GM23338 (cell line): ENCODE measurements at regions not wholly inside any gene's neighbourhood (a gene's known extent, or its start where the extent isn't known, plus 50 kb on each side); places are given as distances from the start of the nearest gene placed in this dataset.

Experiments
- ATAC-seq: fragments of 200-7000 bp; cut with Tn5 transposase; 3 replicates; pipeline ENCODE4 v1.9.1; 2020
- DNase-seq: peaks from one replicate; pipeline ENCODE4 v3.0.0-alpha.2; 2015; ENCODE audit warnings: low spot score
- H2AFZ ChIP-seq: fragments of 200-600 bp; sonication (generic); 2 replicates; pipeline ENCODE4 v1.8.0; 2016; ENCODE audit warnings: antibody characterized with exemption, mild to moderate bottlenecking, moderate library complexity
- H3F3A ChIP-seq: fragments of 200-600 bp; sonication (generic); replicated peaks from 2 replicates; pipeline ENCODE4 v1.8.0; 2017; ENCODE audit warnings: antibody characterized with exemption, mixed run types, low read depth
- H3K27ac ChIP-seq: fragments of 200-600 bp; sonication (generic); 2 replicates; pipeline ENCODE4 v1.6.1; 2016; ENCODE audit warnings: low read depth
- H3K27me3 ChIP-seq: fragments of 200-600 bp; sonication (generic); 2 replicates; pipeline ENCODE4 v1.8.0; 2016; ENCODE audit warnings: mild to moderate bottlenecking, mixed run types, moderate library complexity; ENCODE audit not compliant: insufficient read depth
- H3K36me3 ChIP-seq: fragments of 200-600 bp; sonication (generic); 2 replicates; pipeline ENCODE4 v1.8.0; 2016; ENCODE audit warnings: mild to moderate bottlenecking; ENCODE audit not compliant: insufficient read depth
- H3K4me1 ChIP-seq: fragments of 200-600 bp; sonication (generic); 2 replicates; pipeline ENCODE4 v1.8.0; 2016; ENCODE audit warnings: mild to moderate bottlenecking, moderate library complexity; ENCODE audit not compliant: insufficient read depth
- H3K4me2 ChIP-seq: fragments of 200-600 bp; sonication (generic); 2 replicates; pipeline ENCODE4 v1.7.1; 2017; ENCODE audit warnings: mixed run types
- H3K4me3 ChIP-seq: fragments of 200-600 bp; sonication (generic); 2 replicates; pipeline ENCODE4 v1.6.1; 2016; ENCODE audit warnings: mixed run types
- H3K79me2 ChIP-seq: fragments of 200-600 bp; sonication (generic); replicated peaks from 2 replicates; pipeline ENCODE4 v1.8.0; 2017; ENCODE audit warnings: mild to moderate bottlenecking; ENCODE audit not compliant: insufficient read depth
- H3K9me2 ChIP-seq: fragments of 200-600 bp; sonication (generic); 2 replicates; pipeline ENCODE4 v1.8.0; 2017; ENCODE audit not compliant: insufficient read depth
- H4K20me1 ChIP-seq: fragments of 200-600 bp; sonication (generic); replicated peaks from 2 replicates; pipeline ENCODE4 v1.8.0; 2017; ENCODE audit warnings: mild to moderate bottlenecking; ENCODE audit not compliant: insufficient read depth
- H3K27ac Mint-ChIP-seq: 2 replicates; pipeline ENCODE4 v1.8.0; 2020; ENCODE audit warnings: inconsistent platforms, mild to moderate bottlenecking, moderate library complexity, mixed read lengths
- H3K27me3 Mint-ChIP-seq: 3 replicates; pipeline ENCODE4 v1.8.0; 2022; ENCODE audit warnings: low read depth, mild to moderate bottlenecking, moderate library complexity, mixed read lengths, inconsistent platforms; ENCODE audit not compliant: insufficient read depth, poor library complexity
- H3K36me3 Mint-ChIP-seq: 3 replicates; pipeline ENCODE4 v1.8.0; 2021; ENCODE audit warnings: low read depth, mild to moderate bottlenecking, inconsistent platforms, moderate library complexity, mixed read lengths
- H3K4me1 Mint-ChIP-seq: 3 replicates; pipeline ENCODE4 v1.8.0; 2020; ENCODE audit warnings: mild to moderate bottlenecking, inconsistent platforms, mixed read lengths
- H3K4me3 Mint-ChIP-seq: 3 replicates; pipeline ENCODE4 v1.8.0; 2021; ENCODE audit warnings: moderate library complexity, mild to moderate bottlenecking, inconsistent platforms, mixed read lengths
- H3K9me3 Mint-ChIP-seq: 3 replicates; pipeline ENCODE4 v1.8.0; 2020; ENCODE audit warnings: moderate library complexity, mild to moderate bottlenecking, inconsistent platforms, mixed read lengths
- CREB1 ChIP-seq: fragments of 250-450 bp; sonication (Bioruptor Pico); IDR thresholded peaks from 2 replicates; pipeline ENCODE4 v1.5.0; 2020; ENCODE audit warnings: low read depth, mild to moderate bottlenecking, moderate library complexity
- EZH2phosphoT487 ChIP-seq: fragments of 200-600 bp; sonication (generic); IDR thresholded peaks from one replicate; pipeline ENCODE4 v1.8.1; 2018; ENCODE audit warnings: antibody characterized with exemption; ENCODE audit not compliant: unreplicated experiment
- JUNB ChIP-seq: IDR thresholded peaks from one replicate; pipeline ENCODE4 v1.6.1; 2016; ENCODE audit warnings: antibody characterized with exemption; ENCODE audit not compliant: unreplicated experiment
- NANOG ChIP-seq: IDR thresholded peaks from 2 replicates; pipeline ENCODE4 v1.6.1; 2016; ENCODE audit warnings: antibody characterized with exemption, borderline replicate concordance
- POLR2AphosphoS5 ChIP-seq: IDR thresholded peaks from 2 replicates; pipeline ENCODE4 v1.6.1; 2016; ENCODE audit warnings: antibody characterized with exemption, low read depth
- STAT1 ChIP-seq: IDR thresholded peaks from one replicate; pipeline ENCODE4 v1.6.1; 2016; ENCODE audit warnings: antibody characterized with exemption; ENCODE audit not compliant: unreplicated experiment
- ZNF331 ChIP-seq: fragments of 250-450 bp; sonication (Bioruptor Pico); IDR thresholded peaks from 2 replicates; pipeline ENCODE4 v1.5.0; 2020; ENCODE audit warnings: low read depth, mild to moderate bottlenecking, moderate library complexity
- ZNF462 ChIP-seq: fragments of 250-450 bp; sonication (Bioruptor Pico); IDR thresholded peaks from 2 replicates; pipeline ENCODE4 v1.5.0; 2020; ENCODE audit warnings: mild to moderate bottlenecking, moderate library complexity
- TF ChIP-seq, protein P1 (sequence below), 2 experiments: fragments of 200-600 bp in 1 of 2; sonication (generic) in 1 of 2; conservative IDR thresholded peaks; 2 replicates each; pipeline versions ENCODE4 v1.5.1 to v1.6.1; 2016 to 2017; ENCODE audit warnings: antibody characterized with exemption in 2 of 2, low read depth in 2 of 2, mild to moderate bottlenecking in 2 of 2, moderate library complexity in 1 of 2

DNA sequence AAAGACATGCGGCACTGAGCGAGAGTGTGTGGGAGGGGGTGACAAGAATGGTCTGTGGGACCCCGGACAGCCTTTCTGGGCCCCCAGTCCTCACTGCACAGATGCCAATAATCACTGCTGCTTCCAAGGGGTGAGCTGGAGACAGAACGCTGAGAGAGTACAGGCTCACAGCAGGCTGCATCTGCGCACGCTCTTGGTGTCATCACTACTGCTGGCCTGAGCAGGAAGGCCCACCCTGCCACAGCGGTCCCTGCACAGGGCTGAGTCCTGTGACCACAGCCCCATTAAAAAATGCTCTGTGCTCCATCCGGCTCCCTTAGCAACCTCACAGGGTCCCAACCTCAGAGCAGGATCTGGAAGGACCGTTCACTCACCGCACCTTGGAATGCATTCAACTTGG is 205.5 kb upstream of the NSMCE3 start:
- H4K20me1 ChIP-seq = no peaks in the 10 kb centered on the region
- no peaks in the 10 kb centered on the region; the same call in 2 of the 3 replicates for H3K36me3 Mint-ChIP-seq
- DNase-seq = no peak
- no peak overlapping the region for H3K4me2 ChIP-seq
- H3K4me1 ChIP-seq = peaks cover 17% of the 10 kb centered on the region
- no peak for ATAC-seq
- no peaks in the 10 kb centered on the region for H3K79me2 ChIP-seq
- H3F3A ChIP-seq = no peaks in the 10 kb centered on the region
- TF ChIP-seq NANOG (no peak), STAT1 (no peak), ZNF331 (no peak), EZH2phosphoT487 (no peak), ZNF462 (CRISPR knock-in tag) (no peak), POLR2AphosphoS5 (no peak), JUNB (no peak), CREB1 (no peak)
- TF ChIP-seq, protein P1, sequence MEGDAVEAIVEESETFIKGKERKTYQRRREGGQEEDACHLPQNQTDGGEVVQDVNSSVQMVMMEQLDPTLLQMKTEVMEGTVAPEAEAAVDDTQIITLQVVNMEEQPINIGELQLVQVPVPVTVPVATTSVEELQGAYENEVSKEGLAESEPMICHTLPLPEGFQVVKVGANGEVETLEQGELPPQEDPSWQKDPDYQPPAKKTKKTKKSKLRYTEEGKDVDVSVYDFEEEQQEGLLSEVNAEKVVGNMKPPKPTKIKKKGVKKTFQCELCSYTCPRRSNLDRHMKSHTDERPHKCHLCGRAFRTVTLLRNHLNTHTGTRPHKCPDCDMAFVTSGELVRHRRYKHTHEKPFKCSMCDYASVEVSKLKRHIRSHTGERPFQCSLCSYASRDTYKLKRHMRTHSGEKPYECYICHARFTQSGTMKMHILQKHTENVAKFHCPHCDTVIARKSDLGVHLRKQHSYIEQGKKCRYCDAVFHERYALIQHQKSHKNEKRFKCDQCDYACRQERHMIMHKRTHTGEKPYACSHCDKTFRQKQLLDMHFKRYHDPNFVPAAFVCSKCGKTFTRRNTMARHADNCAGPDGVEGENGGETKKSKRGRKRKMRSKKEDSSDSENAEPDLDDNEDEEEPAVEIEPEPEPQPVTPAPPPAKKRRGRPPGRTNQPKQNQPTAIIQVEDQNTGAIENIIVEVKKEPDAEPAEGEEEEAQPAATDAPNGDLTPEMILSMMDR (conservative IDR thresholded peaks at IDR 0.05; ENCODE audit: low read depth in 2 of 2) = no peak
- H3K27me3 Mint-ChIP-seq = peaks cover 6% of the 10 kb centered on the region
- H3K9me3 Mint-ChIP-seq = peaks cover 4% of the 10 kb centered on the region; the same call in 2 of the 3 replicates
- no peaks in the 10 kb centered on the region for H3K36me3 ChIP-seq
- H3K27me3 ChIP-seq = no peaks in the 10 kb centered on the region
- peaks cover 22% of the 10 kb centered on the region for H3K4me1 Mint-ChIP-seq
- H3K4me3 Mint-ChIP-seq = no peak overlapping the region
- no peak overlapping the region for H2AFZ ChIP-seq
- H3K9me2 ChIP-seq = no peaks in the 10 kb centered on the region
- no peak overlapping the region for H3K27ac ChIP-seq
- no peak overlapping the region for H3K4me3 ChIP-seq
- H3K27ac Mint-ChIP-seq = no peak overlapping the region
